ENCODE measurements at regions not wholly inside any gene's neighbourhood (a gene's known extent, or its start where the extent isn't known, plus 50 kb on each side); places are given as distances from the start of the nearest gene placed in this dataset.

- no peaks in the 10 kb centered on the region for H3K27me3 ChIP-seq
- H3K27ac ChIP-seq = no peak overlapping the region
- no peaks in the 10 kb centered on the region for H3K4me1 ChIP-seq (ENCODE audit: control insufficient read depth in 1 of 2, insufficient read depth in 1 of 2, low read depth in 1 of 2, low read length in 1 of 2)
- TF ChIP-seq CTCF (IDR thresholded peaks at IDR 0.05) = no peak
- no peaks in the 10 kb centered on the region for H3K36me3 ChIP-seq
- H3K9me3 ChIP-seq = no peaks in the 10 kb centered on the region
- no peak overlapping the region for H3K4me3 ChIP-seq (ENCODE audit: low read depth in 1 of 2, low read length in 1 of 2)
These were observed 341.5 kb upstream of the ATP5MC3 start for GRCh38 chr2:175523001-175523400.

- Histone ChIP-seq H3K4me3 (ENCODE audit: low read depth in 1 of 2, low read length in 1 of 2) (no peak overlapping the region), H3K4me1 (ENCODE audit: control insufficient read depth in 1 of 2, insufficient read depth in 1 of 2, low read depth in 1 of 2, low read length in 1 of 2) (no peaks in the 10 kb centered on the region), H3K27ac (no peak overlapping the region), H3K36me3 (no peaks in the 10 kb centered on the region), H3K9me3 (no peaks in the 10 kb centered on the region), H3K27me3 (no peaks in the 10 kb centered on the region)
- TF ChIP-seq CTCF (IDR thresholded peaks at IDR 0.05) = no peak
These were observed 336.7 kb upstream of the ATP5MC3 start for GRCh38 chr2:175518206-175518605.

GRCh38 chr2:175516555-175516954, 335.0 kb upstream of the ATP5MC3 start:
- H3K36me3 ChIP-seq = no peaks in the 10 kb centered on the region
- no peaks in the 10 kb centered on the region for H3K27me3 ChIP-seq
- no peak overlapping the region for H3K27ac ChIP-seq
- no peaks in the 10 kb centered on the region for H3K9me3 ChIP-seq
- H3K4me1 ChIP-seq (ENCODE audit: control insufficient read depth in 1 of 2, insufficient read depth in 1 of 2, low read depth in 1 of 2, low read length in 1 of 2) = no peaks in the 10 kb centered on the region
- no peak overlapping the region for H3K4me3 ChIP-seq (ENCODE audit: low read depth in 1 of 2, low read length in 1 of 2)
- TF ChIP-seq CTCF (IDR thresholded peaks at IDR 0.05) = no peak

- TF ChIP-seq CTCF (IDR thresholded peaks at IDR 0.05) = no peak
- Histone ChIP-seq H3K9me3 (no peaks in the 10 kb centered on the region), H3K27me3 (no peaks in the 10 kb centered on the region), H3K4me1 (ENCODE audit: control insufficient read depth in 1 of 2, insufficient read depth in 1 of 2, low read depth in 1 of 2, low read length in 1 of 2) (no peaks in the 10 kb centered on the region), H3K27ac (no peak overlapping the region), H3K4me3 (ENCODE audit: low read depth in 1 of 2, low read length in 1 of 2) (no peak overlapping the region), H3K36me3 (no peaks in the 10 kb centered on the region)
These were observed 318.7 kb upstream of the ATP5MC3 start for GRCh38 chr2:175500255-175500654.

- Histone ChIP-seq H3K4me3 (ENCODE audit: low read depth in 1 of 2, low read length in 1 of 2) (no peak overlapping the region), H3K36me3 (no peaks in the 10 kb centered on the region), H3K9me3 (no peaks in the 10 kb centered on the region), H3K27ac (no peak overlapping the region), H3K4me1 (ENCODE audit: control insufficient read depth in 1 of 2, insufficient read depth in 1 of 2, low read depth in 1 of 2, low read length in 1 of 2) (no peaks in the 10 kb centered on the region), H3K27me3 (no peaks in the 10 kb centered on the region)
- no peak for TF ChIP-seq CTCF (IDR thresholded peaks at IDR 0.05)
These were observed 308.9 kb upstream of the ATP5MC3 start for GRCh38 chr2:175490360-175490791.
